H1 (cell line): ENCODE measurements at regions not wholly inside any gene's neighbourhood (a gene's known extent, or its start where the extent isn't known, plus 50 kb on each side); places are given as distances from the start of the nearest gene placed in this dataset.

ENCODE experiments used
- CHD7 ChIP-seq: fragments of 300-600 bp; sonication (generic); IDR thresholded peaks from 2 replicates; pipeline ENCODE4 v1.7.1; 2012; ENCODE audit warnings: low read length, moderate library complexity, mild to moderate bottlenecking, inconsistent platforms; ENCODE audit not compliant: insufficient replicate concordance
- EGR1 ChIP-seq: IDR thresholded peaks from 2 replicates; pipeline ENCODE4 v1.6.1; 2011; ENCODE audit warnings: low read depth, low read length, borderline replicate concordance
- HDAC6 ChIP-seq: IDR thresholded peaks from one replicate; pipeline ENCODE4 v1.7.1; 2012; ENCODE audit warnings: low read depth, mild to moderate bottlenecking, inconsistent platforms, low read length, moderate library complexity
- ZNF274 ChIP-seq: IDR thresholded peaks from 2 replicates; pipeline ENCODE4 v1.7.0; 2012; ENCODE audit warnings: low read length, borderline replicate concordance; ENCODE audit errors: extremely low read depth

DNA sequence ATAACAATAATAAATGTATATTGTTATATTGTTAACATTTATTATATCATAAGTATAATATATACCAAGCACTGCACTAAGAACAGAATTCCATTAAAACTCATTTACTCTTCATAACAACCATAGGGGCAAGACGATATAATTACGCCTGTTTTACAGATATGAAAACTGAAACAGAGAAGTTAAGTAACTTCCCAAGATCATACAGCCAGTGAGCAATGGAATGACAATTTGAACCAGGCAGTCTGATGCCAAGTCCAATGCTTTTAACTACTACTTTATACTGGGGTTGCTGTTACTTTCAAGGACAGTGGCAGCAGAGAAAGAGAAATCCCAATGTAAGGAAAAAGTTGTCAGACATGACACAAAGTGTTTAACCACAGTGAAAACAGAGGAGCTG is 338.8 kb upstream of the ID2 start (continued):
- TF ChIP-seq CHD7 = no peak
- no peak for TF ChIP-seq ZNF274
- TF ChIP-seq HDAC6 = no peak
- no peak for TF ChIP-seq EGR1
